Spleen (tissue), 7 donors: ENCODE measurements at regions not wholly inside any gene's neighbourhood (a gene's known extent, or its start where the extent isn't known, plus 50 kb on each side); places are given as distances from the start of the nearest gene placed in this dataset.

ENCODE experiments used
- POLR2A ChIP-seq, 3 donors: fragments of 450-650 bp; IDR thresholded peaks; one replicate each; pipeline ENCODE4 v1.5.1; 2017; ENCODE audit warnings: antibody characterized with exemption in 3 of 3, mild to moderate bottlenecking in 1 of 3
- TF ChIP-seq, protein P1 (sequence below), 11 experiments: fragments of 200-600 bp in 7 of 11; fragments of 450-650 bp in 4 of 11; sonication (generic) in 4 of 11; IDR thresholded peaks in 8 of 11; conservative IDR thresholded peaks in 3 of 11; 1 replicate in 7 of 11; 2 replicates in 4 of 11; pipeline versions ENCODE4 v1.4.0 to v1.8.0; 2016 to 2021; ENCODE audit warnings: antibody characterized with exemption in 11 of 11, inconsistent platforms in 4 of 11, mild to moderate bottlenecking in 1 of 11
- donor health status: DM: no; HTN: no; CAD: no; lungs with moderate emphysema.
- donor health status: DM: no; HTN: no; CAD: no.
- donor health status: DM: no; HTN: no; CAD: no.

DNA sequence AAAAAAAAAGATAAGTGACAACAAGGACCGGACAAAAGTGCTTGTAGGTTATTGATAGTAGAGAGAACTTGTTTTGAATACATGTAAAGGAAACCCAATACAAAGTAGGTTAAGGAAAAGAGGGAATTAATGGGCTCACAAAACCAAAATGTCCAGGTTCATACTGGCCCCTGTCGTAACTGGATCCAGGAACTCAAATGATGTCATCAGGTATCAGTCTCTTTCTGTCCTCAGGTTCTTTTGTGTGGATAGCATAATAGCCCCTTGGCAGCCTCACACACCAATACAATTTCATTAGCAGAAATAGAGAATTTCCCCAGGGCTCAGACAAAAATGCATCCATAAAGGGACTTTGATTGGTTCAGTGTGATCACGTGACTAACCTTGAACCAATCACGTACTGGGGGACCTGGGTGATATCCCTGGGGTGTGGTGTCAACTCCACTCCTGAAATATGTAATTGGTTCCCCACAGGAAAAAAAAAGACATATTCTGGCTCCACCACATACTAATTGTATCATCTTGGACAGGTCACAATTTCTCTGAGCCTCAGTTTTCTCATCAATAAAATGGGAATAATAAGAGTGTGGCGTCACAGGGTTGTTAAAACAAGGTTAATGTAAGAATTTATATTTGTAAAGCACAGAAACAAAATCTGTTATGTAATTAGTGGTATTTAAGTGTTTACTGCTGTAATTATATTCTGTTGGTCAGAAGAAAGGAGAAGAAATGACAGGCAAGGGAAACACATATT lies 174.8 kb downstream of the PDGFRA start:
- TF ChIP-seq, protein P1, sequence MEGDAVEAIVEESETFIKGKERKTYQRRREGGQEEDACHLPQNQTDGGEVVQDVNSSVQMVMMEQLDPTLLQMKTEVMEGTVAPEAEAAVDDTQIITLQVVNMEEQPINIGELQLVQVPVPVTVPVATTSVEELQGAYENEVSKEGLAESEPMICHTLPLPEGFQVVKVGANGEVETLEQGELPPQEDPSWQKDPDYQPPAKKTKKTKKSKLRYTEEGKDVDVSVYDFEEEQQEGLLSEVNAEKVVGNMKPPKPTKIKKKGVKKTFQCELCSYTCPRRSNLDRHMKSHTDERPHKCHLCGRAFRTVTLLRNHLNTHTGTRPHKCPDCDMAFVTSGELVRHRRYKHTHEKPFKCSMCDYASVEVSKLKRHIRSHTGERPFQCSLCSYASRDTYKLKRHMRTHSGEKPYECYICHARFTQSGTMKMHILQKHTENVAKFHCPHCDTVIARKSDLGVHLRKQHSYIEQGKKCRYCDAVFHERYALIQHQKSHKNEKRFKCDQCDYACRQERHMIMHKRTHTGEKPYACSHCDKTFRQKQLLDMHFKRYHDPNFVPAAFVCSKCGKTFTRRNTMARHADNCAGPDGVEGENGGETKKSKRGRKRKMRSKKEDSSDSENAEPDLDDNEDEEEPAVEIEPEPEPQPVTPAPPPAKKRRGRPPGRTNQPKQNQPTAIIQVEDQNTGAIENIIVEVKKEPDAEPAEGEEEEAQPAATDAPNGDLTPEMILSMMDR (IDR thresholded peaks at IDR 0.05 in 8 of 11, conservative IDR thresholded peaks at IDR 0.05 in 3 of 11) = no peak
- no peak for TF ChIP-seq POLR2A (IDR thresholded peaks at IDR 0.05)
